MV-4-11 (cell line): ENCODE measurements at regions not wholly inside any gene's neighbourhood (a gene's known extent, or its start where the extent isn't known, plus 50 kb on each side); places are given as distances from the start of the nearest gene placed in this dataset.

Experiments
- DNase-seq: peaks from one replicate; lab custom pipeline; 2025; lab: John Stamatoyannopoulos, UW

- no peak for DNase-seq
These were observed 137.4 kb upstream of the RBMS1 start for GRCh38 chr2:160630801-160631590.

- DNase-seq, result no peak
These were observed 138.7 kb upstream of the RBMS1 start for GRCh38 chr2:160632084-160632975.

- no peak for DNase-seq
These were observed 140.8 kb upstream of the RBMS1 start for GRCh38 chr2:160634436-160634835.

GRCh38 chr2:160635488-160635887 is 141.9 kb upstream of the RBMS1 start:
- no peak for DNase-seq

GRCh38 chr2:160639472-160639871 is 145.9 kb upstream of the RBMS1 start:
- DNase-seq, result no peak

GRCh38 chr2:160646684-160647444 is 153.3 kb upstream of the RBMS1 start:
- DNase-seq, result no peak

GRCh38 chr2:160647967-160648685 is 154.5 kb upstream of the RBMS1 start:
- DNase-seq, result no peak

GRCh38 chr2:160649698-160650097 is 156.1 kb upstream of the RBMS1 start:
- DNase-seq, result no peak

GRCh38 chr2:160650196-160651118 is 156.8 kb upstream of the RBMS1 start:
- peak; percentile 95 for DNase-seq

- peak; percentile 33 for DNase-seq
These were observed 158.0 kb upstream of the RBMS1 start for GRCh38 chr2:160651416-160652200.

- peak; percentile 87 for DNase-seq
These were observed 158.6 kb upstream of the RBMS1 start for GRCh38 chr2:160652236-160652635.

GRCh38 chr2:160657196-160657595 is 163.6 kb upstream of the RBMS1 start:
- DNase-seq, result no peak

- no peak for DNase-seq
These were observed 165.2 kb upstream of the RBMS1 start for GRCh38 chr2:160658851-160659250.

- DNase-seq, result peak; percentile 1
These were observed 167.1 kb upstream of the RBMS1 start for GRCh38 chr2:160660741-160661140.

- no peak for DNase-seq
These were observed 171.1 kb upstream of the RBMS1 start for GRCh38 chr2:160664603-160665140.

- peak; percentile 96 for DNase-seq
These were observed 172.8 kb upstream of the RBMS1 start for GRCh38 chr2:160666154-160667060.

GRCh38 chr2:160667811-160668210 is 174.2 kb upstream of the RBMS1 start:
- DNase-seq, result no peak

GRCh38 chr2:160670618-160671017 is 177.0 kb upstream of the RBMS1 start:
- DNase-seq, result peak; percentile 43
